IMR-90 (cell line): ENCODE measurements at regions not wholly inside any gene's neighbourhood (a gene's known extent, or its start where the extent isn't known, plus 50 kb on each side); places are given as distances from the start of the nearest gene placed in this dataset.

Source experiments
- ATAC-seq: fragments of 200-7000 bp; cut with Tn5 transposase; 2 replicates; pipeline ENCODE4 v1.9.1; 2020; ENCODE audit warnings: low read depth, mild to moderate bottlenecking, moderate library complexity
- BruUV-seq: library from RNA; stranded (reverse); fragments of 400-500 nt; replicated peaks from 2 replicates; lab custom pipeline; 2021; lab: Mats Ljungman, UMichigan
- CTCF ChIA-PET: fragments of 300-600 bp; formaldehyde crosslinking; extraction: SDS; loops from one replicate; lab custom pipeline; 2021; ENCODE audit warnings: antibody characterized with exemption; lab: Yijun Ruan, JAX
- POLR2A ChIA-PET: fragments of 300-600 bp; sonication (Branson Sonifier 250); formaldehyde crosslinking; loops from one replicate; lab custom pipeline; 2022; ENCODE audit warnings: antibody characterized with exemption; ENCODE audit not compliant: unreplicated experiment; lab: Charles Lee
- DNase-seq: peaks from one replicate; pipeline ENCODE4 v3.0.0; 2013
- H2AFZ ChIP-seq: replicated peaks from 2 replicates; pipeline ENCODE3; 2013; ENCODE audit warnings: low read length, mild to moderate bottlenecking; ENCODE audit not compliant: poor library complexity
- H2AK5ac ChIP-seq: 2 replicates; pipeline ENCODE4 v1.6.1; 2013; ENCODE audit warnings: low read depth, low read length, inconsistent platforms
- H2AK9ac ChIP-seq: replicated peaks from 2 replicates; pipeline ENCODE3; 2013; ENCODE audit warnings: mild to moderate bottlenecking, low read depth, low read length, moderate library complexity; ENCODE audit not compliant: poor library complexity
- H2BK120ac ChIP-seq: 2 replicates; pipeline ENCODE4 v1.6.1; 2013; ENCODE audit warnings: low read depth, low read length, inconsistent platforms
- H2BK15ac ChIP-seq: 3 replicates; pipeline ENCODE4 v1.6.1; 2013; ENCODE audit warnings: low read depth, low read length, inconsistent platforms
- H2BK20ac ChIP-seq: 2 replicates; pipeline ENCODE4 v1.6.1; 2013; ENCODE audit warnings: low read depth, mild to moderate bottlenecking, inconsistent platforms, low read length, moderate library complexity
- H2BK5ac ChIP-seq: 2 replicates; pipeline ENCODE4 v1.6.1; 2013; ENCODE audit warnings: mild to moderate bottlenecking, low read depth, low read length, inconsistent platforms; ENCODE audit not compliant: poor library complexity, severe bottlenecking
- H3K14ac ChIP-seq: replicated peaks from 2 replicates; pipeline ENCODE4 v1.6.1; 2013; ENCODE audit warnings: low read depth, low read length, inconsistent platforms
- H3K18ac ChIP-seq: 2 replicates; pipeline ENCODE4 v1.6.1; 2013; ENCODE audit warnings: low read depth, low read length, control low read depth
- H3K23ac ChIP-seq: 2 replicates; pipeline ENCODE4 v1.6.1; 2013; ENCODE audit warnings: low read depth, low read length, inconsistent platforms
- H3K27ac ChIP-seq: 2 replicates; pipeline ENCODE4 v1.5.1; 2013; ENCODE audit warnings: mild to moderate bottlenecking, control low read depth, low read length; ENCODE audit not compliant: insufficient read depth
- H3K27me3 ChIP-seq: 2 replicates; pipeline ENCODE4 v1.6.1; 2013; ENCODE audit warnings: low read length; ENCODE audit not compliant: control insufficient read depth, insufficient read depth
- H3K36me3 ChIP-seq: 2 replicates; pipeline ENCODE4 v1.6.1; 2013; ENCODE audit warnings: low read length, mixed read lengths; ENCODE audit not compliant: control insufficient read depth, insufficient read depth
- H3K4ac ChIP-seq: 2 replicates; pipeline ENCODE4 v1.6.1; 2013; ENCODE audit warnings: low read depth, low read length, inconsistent platforms
- H3K4me1 ChIP-seq: 2 replicates; pipeline ENCODE4 v1.6.1; 2013; ENCODE audit warnings: low read length, mixed read lengths; ENCODE audit not compliant: control insufficient read depth, insufficient read depth
- H3K4me2 ChIP-seq: 2 replicates; pipeline ENCODE4 v1.6.1; 2013; ENCODE audit warnings: low read depth, mild to moderate bottlenecking, control low read depth, low read length, moderate library complexity
- H3K4me3 ChIP-seq: 2 replicates; pipeline ENCODE4 v1.5.1; 2013; ENCODE audit warnings: low read depth, mild to moderate bottlenecking, control low read depth, low read length, moderate library complexity; ENCODE audit not compliant: insufficient read depth
- H3K56ac ChIP-seq: 2 replicates; pipeline ENCODE4 v1.6.1; 2013; ENCODE audit warnings: low read length, inconsistent platforms; ENCODE audit not compliant: insufficient read depth; ENCODE audit errors: extremely low read depth
- H3K79me1 ChIP-seq, 2 experiments: 2 replicates each; pipeline ENCODE4 v1.6.1; 2013; ENCODE audit warnings: low read length in 2 of 2, inconsistent platforms in 1 of 2, low read depth in 1 of 2
- H3K9ac ChIP-seq: 2 replicates; pipeline ENCODE4 v1.6.1; 2013; ENCODE audit warnings: low read depth, low read length, control low read depth
- H3K9me1 ChIP-seq: 2 replicates; pipeline ENCODE4 v1.6.1; 2013; ENCODE audit warnings: low read length, inconsistent platforms; ENCODE audit not compliant: insufficient read depth
- H3K9me3 ChIP-seq: 2 replicates; pipeline ENCODE4 v1.6.1; 2013; ENCODE audit warnings: low read length; ENCODE audit not compliant: control insufficient read depth, insufficient read depth
- H4K20me1 ChIP-seq: 2 replicates; pipeline ENCODE4 v1.6.1; 2013; ENCODE audit warnings: low read length, inconsistent platforms; ENCODE audit not compliant: insufficient read depth
- H4K5ac ChIP-seq: 2 replicates; pipeline ENCODE4 v1.6.1; 2013; ENCODE audit warnings: mild to moderate bottlenecking, low read depth, low read length, control low read depth
- H4K8ac ChIP-seq, 2 experiments: 2 replicates each; pipeline ENCODE4 v1.6.1; 2013; ENCODE audit warnings: low read depth in 2 of 2, low read length in 2 of 2, control low read depth in 1 of 2, inconsistent platforms in 1 of 2
- H4K91ac ChIP-seq: 2 replicates; pipeline ENCODE4 v1.6.1; 2013; ENCODE audit warnings: low read depth, low read length, inconsistent platforms; ENCODE audit not compliant: insufficient read depth
- BHLHE40 ChIP-seq: fragments of 150-350 bp; IDR thresholded peaks from 2 replicates; pipeline ENCODE4 v1.6.1; 2016; ENCODE audit warnings: mild to moderate bottlenecking, low read depth, low read length
- FOS ChIP-seq: fragments of 150-350 bp; IDR thresholded peaks from 2 replicates; pipeline ENCODE4 v1.6.1; 2016; ENCODE audit warnings: low read depth, low read length
- MAFK ChIP-seq: IDR thresholded peaks from 2 replicates; pipeline ENCODE4 v1.6.1; 2012; ENCODE audit warnings: low read depth, low read length, improper control_type of control experiment
- MAZ ChIP-seq: IDR thresholded peaks from 2 replicates; pipeline ENCODE4 v1.6.1; 2012; ENCODE audit warnings: low read depth, mild to moderate bottlenecking, low read length, improper control_type of control experiment, moderate library complexity, borderline replicate concordance
- NFE2L2 ChIP-seq: fragments of 150-350 bp; IDR thresholded peaks from 2 replicates; pipeline ENCODE4 v1.6.1; 2016; ENCODE audit warnings: low read depth, mild to moderate bottlenecking, low read length
- POLR2A ChIP-seq: IDR thresholded peaks from 2 replicates; pipeline ENCODE4 v1.6.1; 2012; ENCODE audit warnings: mild to moderate bottlenecking, low read depth, low read length
- RAD21 ChIP-seq: IDR thresholded peaks from 2 replicates; pipeline ENCODE4 v1.6.1; 2012; ENCODE audit warnings: low read length, improper control_type of control experiment
- RFX5 ChIP-seq: IDR thresholded peaks from 2 replicates; pipeline ENCODE4 v1.8.0; 2012; ENCODE audit warnings: low read depth, mild to moderate bottlenecking, low read length, moderate library complexity
- dilution Hi-C: fragments of 300-500 bp; cut with HindIII; formaldehyde crosslinking; loops from one replicate; pipeline ENCODE4 v1.14.3; 2018; ENCODE audit warnings: low sequenced_read_pairs; ENCODE audit not compliant: unreplicated experiment
- in situ Hi-C: fragments of 300-500 bp; cut with MboI; formaldehyde crosslinking; loops from 3 replicates; pipeline ENCODE4 v1.14.3; 2019; ENCODE audit warnings: low sequenced_read_pairs, inconsistent platforms, mixed read lengths
- intact Hi-C: fragments of 100-400 bp; cut with micrococcal nuclease; formaldehyde crosslinking; loops from 2 replicates; pipeline ENCODE4 v1.10.0; 2022
- TF ChIP-seq, protein P1 (sequence below): conservative IDR thresholded peaks from 2 replicates; pipeline ENCODE4 v1.5.1; 2012; ENCODE audit warnings: mild to moderate bottlenecking, low read depth, low read length, improper control_type of control experiment
- TF ChIP-seq, protein P2 (sequence below): fragments of 150-350 bp; IDR thresholded peaks from 2 replicates; pipeline ENCODE4 v1.6.1; 2016; ENCODE audit warnings: low read depth, mild to moderate bottlenecking, low read length, moderate library complexity, borderline replicate concordance

GRCh38 chr7:27324246-27324645 lies 81.6 kb downstream of the EVX1 start:
- H3K36me3 ChIP-seq, result no peaks in the 10 kb centered on the region
- H3K27ac ChIP-seq, result no peak overlapping the region
- CTCF ChIA-PET, result no interaction called here
- H2BK20ac ChIP-seq, result no peak overlapping the region
- intact Hi-C loops, result no loop called here
- no peak overlapping the region for H3K4me3 ChIP-seq
- ATAC-seq (no peak), DNase-seq (no peak)
- in situ Hi-C loops, result no loop called here
- H4K91ac ChIP-seq, result no peak overlapping the region
- POLR2A ChIA-PET, result no interaction called here
- no peak overlapping the region for H3K4me2 ChIP-seq
- no peak overlapping the region for H3K9ac ChIP-seq
- no peak overlapping the region for H2BK120ac ChIP-seq
- peaks cover 2% of the 10 kb centered on the region; the same call in 1 of the 2 replicates for H3K27me3 ChIP-seq
- no peaks in the 10 kb centered on the region for H3K9me1 ChIP-seq
- H2AK5ac ChIP-seq, result no peak overlapping the region
- no TSS peak for BruUV-seq
- H4K20me1 ChIP-seq, result no peaks in the 10 kb centered on the region
- H4K8ac ChIP-seq, result no peak overlapping the region
- no peaks in the 10 kb centered on the region for H3K79me1 ChIP-seq
- no peak overlapping the region for H4K5ac ChIP-seq
- H2BK15ac ChIP-seq, result no peak overlapping the region
- dilution Hi-C loops, result no loop called here
- no peak overlapping the region for H3K4ac ChIP-seq
- H2AK9ac ChIP-seq, result no peak overlapping the region
- no peak overlapping the region for H3K23ac ChIP-seq
- no peak overlapping the region for H3K56ac ChIP-seq
- no peak overlapping the region for H3K18ac ChIP-seq
- H3K4me1 ChIP-seq, result no peaks in the 10 kb centered on the region
- H2AFZ ChIP-seq, result no peak overlapping the region
- H3K14ac ChIP-seq, result no peak overlapping the region
- no peaks in the 10 kb centered on the region for H3K9me3 ChIP-seq
- TF ChIP-seq, protein P1, sequence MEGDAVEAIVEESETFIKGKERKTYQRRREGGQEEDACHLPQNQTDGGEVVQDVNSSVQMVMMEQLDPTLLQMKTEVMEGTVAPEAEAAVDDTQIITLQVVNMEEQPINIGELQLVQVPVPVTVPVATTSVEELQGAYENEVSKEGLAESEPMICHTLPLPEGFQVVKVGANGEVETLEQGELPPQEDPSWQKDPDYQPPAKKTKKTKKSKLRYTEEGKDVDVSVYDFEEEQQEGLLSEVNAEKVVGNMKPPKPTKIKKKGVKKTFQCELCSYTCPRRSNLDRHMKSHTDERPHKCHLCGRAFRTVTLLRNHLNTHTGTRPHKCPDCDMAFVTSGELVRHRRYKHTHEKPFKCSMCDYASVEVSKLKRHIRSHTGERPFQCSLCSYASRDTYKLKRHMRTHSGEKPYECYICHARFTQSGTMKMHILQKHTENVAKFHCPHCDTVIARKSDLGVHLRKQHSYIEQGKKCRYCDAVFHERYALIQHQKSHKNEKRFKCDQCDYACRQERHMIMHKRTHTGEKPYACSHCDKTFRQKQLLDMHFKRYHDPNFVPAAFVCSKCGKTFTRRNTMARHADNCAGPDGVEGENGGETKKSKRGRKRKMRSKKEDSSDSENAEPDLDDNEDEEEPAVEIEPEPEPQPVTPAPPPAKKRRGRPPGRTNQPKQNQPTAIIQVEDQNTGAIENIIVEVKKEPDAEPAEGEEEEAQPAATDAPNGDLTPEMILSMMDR, result no peak
- no peak for TF ChIP-seq MAFK
- TF ChIP-seq, protein P2, sequence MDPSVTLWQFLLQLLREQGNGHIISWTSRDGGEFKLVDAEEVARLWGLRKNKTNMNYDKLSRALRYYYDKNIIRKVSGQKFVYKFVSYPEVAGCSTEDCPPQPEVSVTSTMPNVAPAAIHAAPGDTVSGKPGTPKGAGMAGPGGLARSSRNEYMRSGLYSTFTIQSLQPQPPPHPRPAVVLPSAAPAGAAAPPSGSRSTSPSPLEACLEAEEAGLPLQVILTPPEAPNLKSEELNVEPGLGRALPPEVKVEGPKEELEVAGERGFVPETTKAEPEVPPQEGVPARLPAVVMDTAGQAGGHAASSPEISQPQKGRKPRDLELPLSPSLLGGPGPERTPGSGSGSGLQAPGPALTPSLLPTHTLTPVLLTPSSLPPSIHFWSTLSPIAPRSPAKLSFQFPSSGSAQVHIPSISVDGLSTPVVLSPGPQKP, result no peak
- TF ChIP-seq POLR2A, result no peak
- TF ChIP-seq RAD21, result no peak
- no peak for TF ChIP-seq BHLHE40
- no peak for TF ChIP-seq MAZ
- no peak for TF ChIP-seq RFX5
- no peak for TF ChIP-seq FOS
- TF ChIP-seq NFE2L2, result no peak
- no peak overlapping the region for H2BK5ac ChIP-seq
